Left ventricle myocardium inferior (tissue), 1 donor: ENCODE measurements at regions not wholly inside any gene's neighbourhood (a gene's known extent, or its start where the extent isn't known, plus 50 kb on each side); places are given as distances from the start of the nearest gene placed in this dataset.
"Not testable (repeated sequence)": the region's sequence is repeated elsewhere in the genome, so short reads cannot be mapped to it uniquely, and the experiment has no call there.

Experiments
- DNase-seq: peaks from one replicate; pipeline ENCODE4 v3.0.0-alpha.2; 2020
- H3K27ac ChIP-seq: fragments of 200-600 bp; replicated peaks from 2 replicates; pipeline ENCODE4 v1.8.0; 2021
- H3K27me3 ChIP-seq: fragments of 200-600 bp; 2 replicates; pipeline ENCODE4 v1.8.0; 2021; ENCODE audit warnings: low read depth
- H3K36me3 ChIP-seq: fragments of 200-600 bp; 2 replicates; pipeline ENCODE4 v1.8.0; 2021
- H3K4me1 ChIP-seq: fragments of 200-600 bp; 2 replicates; pipeline ENCODE4 v1.8.0; 2021
- H3K4me3 ChIP-seq: fragments of 200-600 bp; 2 replicates; pipeline ENCODE4 v1.8.0; 2021; ENCODE audit warnings: mild to moderate bottlenecking, moderate library complexity
- H3K9me3 ChIP-seq: fragments of 200-600 bp; replicated peaks from 2 replicates; pipeline ENCODE4 v1.8.0; 2021
- CTCF ChIP-seq: fragments of 200-600 bp; IDR thresholded peaks from 2 replicates; pipeline ENCODE4 v1.8.0; 2021; ENCODE audit warnings: antibody characterized with exemption, mild to moderate bottlenecking, borderline replicate concordance
- intact Hi-C: fragments of 100-400 bp; cut with micrococcal nuclease; formaldehyde crosslinking; loops from one replicate; pipeline ENCODE4 v1.11.0; 2022
- donor health status: DM: no; HTN: yes; CAD: no; lungs with severe emphysema.

GRCh38 chr7:156380261-156380660, 260.3 kb upstream of the RNF32 start:
- Histone ChIP-seq H3K36me3 (no peaks in the 10 kb centered on the region), H3K27me3 (peaks cover 73% of the 10 kb centered on the region), H3K27ac (no peak overlapping the region), H3K4me3 (no peak overlapping the region), H3K9me3 (no peaks in the 10 kb centered on the region), H3K4me1 (no peaks in the 10 kb centered on the region)
- no peak for TF ChIP-seq CTCF
- no peak for DNase-seq
- intact Hi-C loops: no loop called here

GRCh38 chr7:156379324-156380070, 261.1 kb upstream of the RNF32 start:
- no peaks in the 10 kb centered on the region for H3K4me1 ChIP-seq
- no peaks in the 10 kb centered on the region for H3K36me3 ChIP-seq
- TF ChIP-seq CTCF: no peak
- H3K27me3 ChIP-seq: peaks cover 72% of the 10 kb centered on the region
- no peak overlapping the region for H3K27ac ChIP-seq
- no peak for DNase-seq
- H3K9me3 ChIP-seq: no peaks in the 10 kb centered on the region
- intact Hi-C loops: no loop called here
- H3K4me3 ChIP-seq: no peak overlapping the region

- peaks cover 71% of the 10 kb centered on the region for H3K27me3 ChIP-seq
- no peak overlapping the region for H3K4me3 ChIP-seq
- DNase-seq: no peak
- no peaks in the 10 kb centered on the region for H3K9me3 ChIP-seq
- H3K27ac ChIP-seq: no peak overlapping the region
- intact Hi-C loops: no loop called here
- no peaks in the 10 kb centered on the region for H3K36me3 ChIP-seq
- TF ChIP-seq CTCF: no peak
- H3K4me1 ChIP-seq: no peaks in the 10 kb centered on the region
Measured at GRCh38 chr7:156378806-156379205, 261.8 kb upstream of the RNF32 start.

- Histone ChIP-seq H3K27ac (no peak overlapping the region), H3K36me3 (no peaks in the 10 kb centered on the region), H3K4me3 (no peak overlapping the region), H3K9me3 (peaks cover 20% of the 10 kb centered on the region), H3K4me1 (no peaks in the 10 kb centered on the region), H3K27me3 (peaks cover 48% of the 10 kb centered on the region)
- no peak for DNase-seq
- no peak for TF ChIP-seq CTCF
- intact Hi-C loops: no loop called here
Measured at GRCh38 chr7:156376317-156376716, 264.3 kb upstream of the RNF32 start.

- intact Hi-C loops: no loop called here
Measured at GRCh38 chr7:156374335-156374734, 266.2 kb upstream of the RNF32 start.

GRCh38 chr7:156369929-156370328, 270.6 kb upstream of the RNF32 start:
- intact Hi-C loops, H3K4me3 ChIP-seq, H3K36me3 ChIP-seq, H3K4me1 ChIP-seq, DNase-seq, H3K27ac ChIP-seq: not testable (repeated sequence)
- Histone ChIP-seq H3K27me3 (peaks cover 12% of the 10 kb centered on the region), H3K9me3 (peaks cover 36% of the 10 kb centered on the region)

More at GRCh38 chr7:156374335-156374734, 266.2 kb upstream of the RNF32 start:
- TF ChIP-seq CTCF: no peak
- H3K27me3 ChIP-seq: peaks cover 36% of the 10 kb centered on the region
- H3K9me3 ChIP-seq: peaks cover 36% of the 10 kb centered on the region
- H3K4me3 ChIP-seq: no peak overlapping the region
- no peaks in the 10 kb centered on the region for H3K36me3 ChIP-seq
- no peak for DNase-seq
- H3K4me1 ChIP-seq: no peaks in the 10 kb centered on the region
- no peak overlapping the region for H3K27ac ChIP-seq
